ENCODE measurements at regions not wholly inside any gene's neighbourhood (a gene's known extent, or its start where the extent isn't known, plus 50 kb on each side); places are given as distances from the start of the nearest gene placed in this dataset.

GRCh38 chr17:72517413-72518158, 396.8 kb downstream of the SOX9 start:
- Histone ChIP-seq H3K4me1 (ENCODE audit: control insufficient read depth in 4 of 4, insufficient read depth in 4 of 4, low read length in 3 of 4) (no peaks in the 10 kb centered on the region), H3K36me3 (ENCODE audit: control insufficient read depth in 4 of 4, insufficient read depth in 3 of 4, low read depth in 1 of 4, low read length in 3 of 4) (no peaks in the 10 kb centered on the region), H3K9me3 (ENCODE audit: control insufficient read depth in 4 of 4, low read length in 3 of 4) (no peaks in the 10 kb centered on the region), H3K4me3 (ENCODE audit: low read depth in 1 of 3, low read length in 3 of 3) (no peak overlapping the region), H3K27me3 (ENCODE audit: control insufficient read depth in 4 of 4, insufficient read depth in 4 of 4, low read length in 3 of 4) (peaks cover 0 to 3% (median 0%) of the 10 kb centered on the region in 4 donors), H3K9ac (ENCODE audit: low read depth in 1 of 2, low read length in 2 of 2) (no peak overlapping the region), H3K27ac (ENCODE audit: low read depth in 1 of 2, low read length in 2 of 2) (no peak overlapping the region)
- no peak for DNase-seq (ENCODE audit: low spot score)
- 74% methylated on average over 7 of the region's 7 CpGs for WGBS
- no peak for TF ChIP-seq FOXA1 (IDR thresholded peaks at IDR 0.05)
- no peak for TF ChIP-seq EGR1 (IDR thresholded peaks at IDR 0.05; ENCODE audit: low read depth in 2 of 2)
- TF ChIP-seq JUND (IDR thresholded peaks at IDR 0.05): no peak
- TF ChIP-seq FOXA2 (IDR thresholded peaks at IDR 0.05): no peak
- TF ChIP-seq, protein P1, sequence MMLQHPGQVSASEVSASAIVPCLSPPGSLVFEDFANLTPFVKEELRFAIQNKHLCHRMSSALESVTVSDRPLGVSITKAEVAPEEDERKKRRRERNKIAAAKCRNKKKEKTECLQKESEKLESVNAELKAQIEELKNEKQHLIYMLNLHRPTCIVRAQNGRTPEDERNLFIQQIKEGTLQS (IDR thresholded peaks at IDR 0.05): no peak
- TF ChIP-seq HNF4A (conservative IDR thresholded peaks at IDR 0.05): no peak
- TF ChIP-seq NR2F2 (IDR thresholded peaks at IDR 0.05): no peak
- TF ChIP-seq SP1 (IDR thresholded peaks at IDR 0.05): no peak
- TF ChIP-seq YY1 (IDR thresholded peaks at IDR 0.05): no peak
- TF ChIP-seq, protein P2, sequence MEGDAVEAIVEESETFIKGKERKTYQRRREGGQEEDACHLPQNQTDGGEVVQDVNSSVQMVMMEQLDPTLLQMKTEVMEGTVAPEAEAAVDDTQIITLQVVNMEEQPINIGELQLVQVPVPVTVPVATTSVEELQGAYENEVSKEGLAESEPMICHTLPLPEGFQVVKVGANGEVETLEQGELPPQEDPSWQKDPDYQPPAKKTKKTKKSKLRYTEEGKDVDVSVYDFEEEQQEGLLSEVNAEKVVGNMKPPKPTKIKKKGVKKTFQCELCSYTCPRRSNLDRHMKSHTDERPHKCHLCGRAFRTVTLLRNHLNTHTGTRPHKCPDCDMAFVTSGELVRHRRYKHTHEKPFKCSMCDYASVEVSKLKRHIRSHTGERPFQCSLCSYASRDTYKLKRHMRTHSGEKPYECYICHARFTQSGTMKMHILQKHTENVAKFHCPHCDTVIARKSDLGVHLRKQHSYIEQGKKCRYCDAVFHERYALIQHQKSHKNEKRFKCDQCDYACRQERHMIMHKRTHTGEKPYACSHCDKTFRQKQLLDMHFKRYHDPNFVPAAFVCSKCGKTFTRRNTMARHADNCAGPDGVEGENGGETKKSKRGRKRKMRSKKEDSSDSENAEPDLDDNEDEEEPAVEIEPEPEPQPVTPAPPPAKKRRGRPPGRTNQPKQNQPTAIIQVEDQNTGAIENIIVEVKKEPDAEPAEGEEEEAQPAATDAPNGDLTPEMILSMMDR (IDR thresholded peaks at IDR 0.05; ENCODE audit: low read depth, low read length, missing input control): no peak
- TF ChIP-seq TAF1 (conservative IDR thresholded peaks at IDR 0.05): no peak
- no peak for TF ChIP-seq REST (IDR thresholded peaks at IDR 0.05)
- no peak for TF ChIP-seq HNF4G (IDR thresholded peaks at IDR 0.05)
- no peak for TF ChIP-seq MAX (IDR thresholded peaks at IDR 0.05)
- no peak for TF ChIP-seq RAD21 (IDR thresholded peaks at IDR 0.05)
- TF ChIP-seq, protein P3, sequence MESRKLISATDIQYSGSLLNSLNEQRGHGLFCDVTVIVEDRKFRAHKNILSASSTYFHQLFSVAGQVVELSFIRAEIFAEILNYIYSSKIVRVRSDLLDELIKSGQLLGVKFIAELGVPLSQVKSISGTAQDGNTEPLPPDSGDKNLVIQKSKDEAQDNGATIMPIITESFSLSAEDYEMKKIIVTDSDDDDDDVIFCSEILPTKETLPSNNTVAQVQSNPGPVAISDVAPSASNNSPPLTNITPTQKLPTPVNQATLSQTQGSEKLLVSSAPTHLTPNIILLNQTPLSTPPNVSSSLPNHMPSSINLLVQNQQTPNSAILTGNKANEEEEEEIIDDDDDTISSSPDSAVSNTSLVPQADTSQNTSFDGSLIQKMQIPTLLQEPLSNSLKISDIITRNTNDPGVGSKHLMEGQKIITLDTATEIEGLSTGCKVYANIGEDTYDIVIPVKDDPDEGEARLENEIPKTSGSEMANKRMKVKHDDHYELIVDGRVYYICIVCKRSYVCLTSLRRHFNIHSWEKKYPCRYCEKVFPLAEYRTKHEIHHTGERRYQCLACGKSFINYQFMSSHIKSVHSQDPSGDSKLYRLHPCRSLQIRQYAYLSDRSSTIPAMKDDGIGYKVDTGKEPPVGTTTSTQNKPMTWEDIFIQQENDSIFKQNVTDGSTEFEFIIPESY (IDR thresholded peaks at IDR 0.05): no peak
- no peak for TF ChIP-seq GABPA (IDR thresholded peaks at IDR 0.05 in 1 of 2, conservative IDR thresholded peaks at IDR 0.05 in 1 of 2)
- no peak for TF ChIP-seq RXRA (IDR thresholded peaks at IDR 0.05)

All from liver (tissue), 8 donors.